ENCODE measurements at regions not wholly inside any gene's neighbourhood (a gene's known extent, or its start where the extent isn't known, plus 50 kb on each side); places are given as distances from the start of the nearest gene placed in this dataset.

DNA sequence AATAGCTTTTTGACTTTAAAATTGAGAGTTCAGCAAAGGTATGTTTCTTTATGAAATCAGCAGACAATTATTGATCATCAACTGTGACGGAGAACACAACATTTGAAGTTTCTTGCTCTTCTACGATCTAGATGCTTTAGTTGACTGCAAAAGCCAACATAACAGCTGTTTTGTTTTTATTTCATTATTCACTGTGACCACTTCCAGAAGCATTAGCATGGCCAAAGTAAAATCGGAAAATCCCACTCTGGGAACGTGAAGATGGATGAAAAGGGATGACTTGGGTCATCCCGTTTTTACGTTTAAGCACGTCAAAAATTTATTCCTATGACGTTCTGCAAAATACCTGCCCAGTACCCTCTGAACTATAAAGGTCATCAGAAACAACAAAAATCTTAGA lies 833.0 kb upstream of the ADAMTS5 start:
- Mint-ChIP-seq H3K4me1 (peaks cover 21% of the 10 kb centered on the region), H3K9me3 (no peaks in the 10 kb centered on the region), H3K27me3 (ENCODE audit: low read depth) (no peaks in the 10 kb centered on the region), H3K4me3 (no peak overlapping the region), H3K36me3 (no peaks in the 10 kb centered on the region), H3K27ac (no peak overlapping the region)
- TF ChIP-seq, protein P1, sequence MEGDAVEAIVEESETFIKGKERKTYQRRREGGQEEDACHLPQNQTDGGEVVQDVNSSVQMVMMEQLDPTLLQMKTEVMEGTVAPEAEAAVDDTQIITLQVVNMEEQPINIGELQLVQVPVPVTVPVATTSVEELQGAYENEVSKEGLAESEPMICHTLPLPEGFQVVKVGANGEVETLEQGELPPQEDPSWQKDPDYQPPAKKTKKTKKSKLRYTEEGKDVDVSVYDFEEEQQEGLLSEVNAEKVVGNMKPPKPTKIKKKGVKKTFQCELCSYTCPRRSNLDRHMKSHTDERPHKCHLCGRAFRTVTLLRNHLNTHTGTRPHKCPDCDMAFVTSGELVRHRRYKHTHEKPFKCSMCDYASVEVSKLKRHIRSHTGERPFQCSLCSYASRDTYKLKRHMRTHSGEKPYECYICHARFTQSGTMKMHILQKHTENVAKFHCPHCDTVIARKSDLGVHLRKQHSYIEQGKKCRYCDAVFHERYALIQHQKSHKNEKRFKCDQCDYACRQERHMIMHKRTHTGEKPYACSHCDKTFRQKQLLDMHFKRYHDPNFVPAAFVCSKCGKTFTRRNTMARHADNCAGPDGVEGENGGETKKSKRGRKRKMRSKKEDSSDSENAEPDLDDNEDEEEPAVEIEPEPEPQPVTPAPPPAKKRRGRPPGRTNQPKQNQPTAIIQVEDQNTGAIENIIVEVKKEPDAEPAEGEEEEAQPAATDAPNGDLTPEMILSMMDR (IDR thresholded peaks at IDR 0.05; ENCODE audit: unreplicated experiment), result no peak
- DNase-seq (ENCODE audit: low spot score in 2 of 2, unreplicated experiment in 2 of 2), result no peak

DNA sequence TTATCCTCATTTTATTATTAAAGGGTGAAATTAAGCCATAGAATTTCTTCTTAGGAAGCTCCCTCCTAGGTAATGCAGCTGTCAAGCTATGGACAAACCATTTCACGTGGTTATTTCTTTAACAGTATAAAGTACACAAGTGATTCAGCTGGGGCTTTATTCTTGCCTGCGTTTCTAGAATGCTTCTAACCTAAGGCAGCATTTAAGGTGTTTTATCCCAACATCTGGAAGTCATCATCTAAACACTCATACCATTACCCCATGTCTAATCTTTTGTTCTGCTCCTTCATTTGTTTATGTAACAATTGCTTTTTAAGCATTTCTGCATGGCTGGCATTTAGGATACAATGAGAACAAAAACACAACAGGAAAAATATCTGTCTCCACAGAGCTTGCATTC lies 829.2 kb upstream of the ADAMTS5 start:
- no peak for DNase-seq (ENCODE audit: low spot score in 2 of 2, unreplicated experiment in 2 of 2)
- TF ChIP-seq, protein P1 (IDR thresholded peaks at IDR 0.05; ENCODE audit: unreplicated experiment), result no peak
- Mint-ChIP-seq H3K27me3 (ENCODE audit: low read depth) (no peaks in the 10 kb centered on the region), H3K36me3 (no peaks in the 10 kb centered on the region), H3K4me1 (peaks cover 22% of the 10 kb centered on the region), H3K27ac (peak overlapping the region; percentile 41), H3K9me3 (peaks cover 13% of the 10 kb centered on the region), H3K4me3 (no peak overlapping the region)

DNA sequence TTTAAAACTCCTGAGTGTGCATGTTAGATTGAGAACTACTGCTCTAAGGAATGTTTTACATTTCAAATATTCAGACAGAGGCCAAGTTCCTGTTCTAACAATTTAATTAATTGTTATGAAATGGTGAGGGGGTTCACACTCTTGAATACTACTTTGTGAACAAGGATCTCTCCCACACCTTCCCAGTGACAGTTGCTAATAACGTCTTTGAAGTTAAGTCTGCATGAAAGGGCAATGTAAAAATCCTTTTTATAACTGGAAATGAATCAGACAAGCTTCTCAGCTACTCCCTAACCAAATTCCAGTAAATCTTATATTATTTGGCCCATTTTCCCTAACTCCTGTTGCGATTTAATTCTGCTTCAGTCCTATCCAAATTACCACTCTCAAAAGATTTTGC lies 828.5 kb upstream of the ADAMTS5 start:
- peak overlapping the region; percentile 41 for H3K27ac Mint-ChIP-seq
- no peak for DNase-seq (ENCODE audit: low spot score in 2 of 2, unreplicated experiment in 2 of 2)
- peaks cover 22% of the 10 kb centered on the region for H3K4me1 Mint-ChIP-seq
- peaks cover 13% of the 10 kb centered on the region for H3K9me3 Mint-ChIP-seq
- no peaks in the 10 kb centered on the region for H3K27me3 Mint-ChIP-seq (ENCODE audit: low read depth)
- H3K4me3 Mint-ChIP-seq, result no peak overlapping the region
- H3K36me3 Mint-ChIP-seq, result no peaks in the 10 kb centered on the region
- TF ChIP-seq, protein P1 (IDR thresholded peaks at IDR 0.05; ENCODE audit: unreplicated experiment), result no peak

DNA sequence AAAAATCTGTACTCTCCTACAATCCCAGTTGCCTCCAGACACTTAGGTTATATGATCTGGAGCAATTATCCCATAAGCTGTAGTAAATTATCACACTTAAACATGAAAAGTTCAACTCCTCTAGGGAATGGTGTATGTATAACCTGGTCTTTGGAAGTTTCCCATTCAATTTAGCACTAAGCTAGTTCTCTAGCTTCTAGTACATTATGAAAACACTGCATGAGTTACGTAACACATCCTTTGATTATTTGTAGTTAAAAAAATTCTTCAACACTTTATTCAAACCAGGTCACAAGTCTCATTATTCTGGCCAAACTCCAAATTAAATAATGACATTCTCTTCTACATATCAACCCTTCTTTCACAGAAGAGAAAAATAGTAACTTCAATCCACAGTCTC lies 827.0 kb upstream of the ADAMTS5 start:
- DNase-seq (ENCODE audit: low spot score in 2 of 2, unreplicated experiment in 2 of 2), result no peak
- Mint-ChIP-seq H3K27me3 (ENCODE audit: low read depth) (no peaks in the 10 kb centered on the region), H3K4me1 (peaks cover 22% of the 10 kb centered on the region), H3K9me3 (peaks cover 25% of the 10 kb centered on the region), H3K4me3 (no peak overlapping the region), H3K36me3 (peaks cover 6% of the 10 kb centered on the region), H3K27ac (no peak overlapping the region)
- TF ChIP-seq, protein P1 (IDR thresholded peaks at IDR 0.05; ENCODE audit: unreplicated experiment), result no peak

DNA sequence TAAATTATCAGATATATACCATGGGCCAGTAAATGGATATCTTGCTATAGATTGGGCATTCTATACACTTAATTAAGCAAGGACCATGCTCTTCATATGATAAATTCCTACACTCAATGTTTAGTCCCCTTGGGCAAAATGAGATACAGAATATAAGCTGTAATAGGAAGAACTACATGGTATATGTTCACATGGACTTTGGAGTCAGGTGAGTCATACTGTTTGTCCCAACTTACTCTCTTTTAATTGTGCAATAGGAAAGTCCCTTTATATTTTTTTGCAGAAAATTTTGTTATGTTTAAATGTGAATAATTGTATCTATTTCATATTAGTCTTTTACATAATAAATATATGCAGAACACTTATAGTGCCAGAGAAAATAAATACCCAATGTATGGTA lies 820.2 kb upstream of the ADAMTS5 start:
- Mint-ChIP-seq H3K27me3 (ENCODE audit: low read depth) (no peaks in the 10 kb centered on the region), H3K27ac (no peak overlapping the region)
- TF ChIP-seq, protein P1 (IDR thresholded peaks at IDR 0.05; ENCODE audit: unreplicated experiment), result no peak

DNA sequence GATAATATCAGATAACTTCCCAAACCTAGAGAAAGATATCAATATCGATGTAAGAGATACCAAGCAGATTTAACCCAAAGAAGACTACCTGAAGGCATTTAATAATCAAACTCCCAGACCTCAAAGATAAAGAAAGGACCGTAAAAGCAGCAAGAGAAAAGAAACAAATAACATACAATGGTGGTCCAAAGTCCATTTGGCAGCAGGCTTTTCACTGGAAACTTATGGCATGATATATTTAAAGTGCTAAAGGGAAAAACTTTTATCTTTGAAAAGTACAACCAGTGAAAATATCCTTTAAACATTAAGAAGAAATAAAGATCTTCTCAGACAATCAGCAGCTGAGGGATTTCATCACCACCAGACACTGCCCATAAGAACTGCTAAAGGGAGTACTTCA lies 812.7 kb upstream of the ADAMTS5 start:
- H3K27ac Mint-ChIP-seq, result no peak overlapping the region
- DNase-seq (ENCODE audit: low spot score in 2 of 2, unreplicated experiment in 2 of 2), result no peak
- no peaks in the 10 kb centered on the region for H3K27me3 Mint-ChIP-seq (ENCODE audit: low read depth)
- no peak overlapping the region for H3K4me3 Mint-ChIP-seq
- H3K36me3 Mint-ChIP-seq, result peaks cover 4% of the 10 kb centered on the region
- TF ChIP-seq, protein P1 (IDR thresholded peaks at IDR 0.05; ENCODE audit: unreplicated experiment), result no peak
- no peaks in the 10 kb centered on the region for H3K4me1 Mint-ChIP-seq
- peaks cover 36% of the 10 kb centered on the region for H3K9me3 Mint-ChIP-seq

More for the DNA sequence above, 820.2 kb upstream of the ADAMTS5 start:
- Mint-ChIP-seq H3K9me3 (peaks cover 55% of the 10 kb centered on the region), H3K4me3 (no peak overlapping the region), H3K4me1 (no peaks in the 10 kb centered on the region), H3K36me3 (peaks cover 17% of the 10 kb centered on the region)
- DNase-seq (ENCODE audit: low spot score in 2 of 2, unreplicated experiment in 2 of 2), result no peak

All from mesothelial cell of epicardium (in vitro differentiated cells).